Osteoblast (primary cell): ENCODE measurements at regions not wholly inside any gene's neighbourhood (a gene's known extent, or its start where the extent isn't known, plus 50 kb on each side); places are given as distances from the start of the nearest gene placed in this dataset.

ENCODE experiments used
- DNase-seq: peaks from one replicate; pipeline ENCODE4 v3.0.0; 2011; ENCODE audit warnings: low spot score, mixed read lengths; ENCODE audit not compliant: insufficient read length; ENCODE audit errors: missing footprints
- H2AFZ ChIP-seq: 2 replicates; pipeline ENCODE4 v1.6.0; 2011; ENCODE audit warnings: mild to moderate bottlenecking, low read length
- H3K27ac ChIP-seq: 2 replicates; pipeline ENCODE4 v1.5.1; 2011; ENCODE audit warnings: mild to moderate bottlenecking, low read depth, low read length, moderate library complexity
- H3K27me3 ChIP-seq: 2 replicates; pipeline ENCODE4 v1.6.0; 2012; ENCODE audit warnings: mild to moderate bottlenecking, control low read depth, inconsistent platforms, low read length, moderate library complexity; ENCODE audit not compliant: insufficient read depth
- H3K36me3 ChIP-seq: 2 replicates; pipeline ENCODE4 v1.5.1; 2011; ENCODE audit warnings: mild to moderate bottlenecking, low read length, control low read depth, moderate library complexity; ENCODE audit not compliant: insufficient read depth
- H3K4me1 ChIP-seq: 2 replicates; pipeline ENCODE4 v1.5.1; 2011; ENCODE audit warnings: mild to moderate bottlenecking, low read length, control low read depth, moderate library complexity; ENCODE audit not compliant: insufficient read depth
- H3K4me2 ChIP-seq: 2 replicates; pipeline ENCODE4 v1.6.0; 2011; ENCODE audit warnings: mild to moderate bottlenecking, low read length; ENCODE audit not compliant: insufficient read depth
- H3K4me3 ChIP-seq: fragments of 200-600 bp; sonication (generic); 3 replicates; pipeline ENCODE4 v1.5.1; 2012; ENCODE audit warnings: mild to moderate bottlenecking, low read length, inconsistent platforms; ENCODE audit not compliant: insufficient read depth
- H3K79me2 ChIP-seq: 2 replicates; pipeline ENCODE4 v1.6.0; 2012; ENCODE audit warnings: mild to moderate bottlenecking, low read length, control low read depth, inconsistent platforms; ENCODE audit not compliant: insufficient read depth
- H3K9me3 ChIP-seq: 2 replicates; pipeline ENCODE4 v1.5.1; 2011; ENCODE audit warnings: low read depth, low read length, control low read depth
- H4K20me1 ChIP-seq: 2 replicates; pipeline ENCODE4 v1.6.0; 2012; ENCODE audit warnings: mild to moderate bottlenecking, low read length, control low read depth; ENCODE audit not compliant: insufficient read depth
- TF ChIP-seq, protein P1 (sequence below): IDR thresholded peaks from 2 replicates; pipeline ENCODE4 v1.5.1; 2011; ENCODE audit warnings: mild to moderate bottlenecking, low read depth, low read length, moderate library complexity; ENCODE audit errors: extremely low read depth

DNA sequence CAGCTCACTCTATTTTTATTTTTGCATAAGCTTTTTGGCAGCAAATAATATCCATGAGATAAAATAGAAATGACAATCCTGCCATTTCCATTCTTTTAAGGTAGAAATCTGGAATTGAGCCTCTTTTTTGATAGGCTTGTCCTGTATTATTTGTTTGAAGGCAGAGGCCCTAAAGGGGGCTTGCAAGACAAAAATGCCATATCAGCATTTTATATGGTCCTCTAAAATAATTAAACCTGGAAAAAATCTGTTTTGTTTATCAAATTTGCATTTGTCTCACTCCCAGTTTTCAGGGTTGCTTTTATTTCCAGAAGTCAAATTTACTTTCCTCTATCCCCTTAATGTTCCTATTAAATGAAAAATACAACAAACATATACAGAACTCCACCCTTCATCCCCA is 134.9 kb upstream of the GAP43 start:
- no peaks in the 10 kb centered on the region for H3K9me3 ChIP-seq
- no peaks in the 10 kb centered on the region for H4K20me1 ChIP-seq
- H3K27ac ChIP-seq = no peak overlapping the region
- H3K4me3 ChIP-seq = no peak overlapping the region
- no peak overlapping the region for H3K4me2 ChIP-seq
- no peaks in the 10 kb centered on the region for H3K27me3 ChIP-seq
- H3K4me1 ChIP-seq = no peaks in the 10 kb centered on the region
- H2AFZ ChIP-seq = no peak overlapping the region
- no peaks in the 10 kb centered on the region for H3K36me3 ChIP-seq
- no peaks in the 10 kb centered on the region for H3K79me2 ChIP-seq
- TF ChIP-seq, protein P1, sequence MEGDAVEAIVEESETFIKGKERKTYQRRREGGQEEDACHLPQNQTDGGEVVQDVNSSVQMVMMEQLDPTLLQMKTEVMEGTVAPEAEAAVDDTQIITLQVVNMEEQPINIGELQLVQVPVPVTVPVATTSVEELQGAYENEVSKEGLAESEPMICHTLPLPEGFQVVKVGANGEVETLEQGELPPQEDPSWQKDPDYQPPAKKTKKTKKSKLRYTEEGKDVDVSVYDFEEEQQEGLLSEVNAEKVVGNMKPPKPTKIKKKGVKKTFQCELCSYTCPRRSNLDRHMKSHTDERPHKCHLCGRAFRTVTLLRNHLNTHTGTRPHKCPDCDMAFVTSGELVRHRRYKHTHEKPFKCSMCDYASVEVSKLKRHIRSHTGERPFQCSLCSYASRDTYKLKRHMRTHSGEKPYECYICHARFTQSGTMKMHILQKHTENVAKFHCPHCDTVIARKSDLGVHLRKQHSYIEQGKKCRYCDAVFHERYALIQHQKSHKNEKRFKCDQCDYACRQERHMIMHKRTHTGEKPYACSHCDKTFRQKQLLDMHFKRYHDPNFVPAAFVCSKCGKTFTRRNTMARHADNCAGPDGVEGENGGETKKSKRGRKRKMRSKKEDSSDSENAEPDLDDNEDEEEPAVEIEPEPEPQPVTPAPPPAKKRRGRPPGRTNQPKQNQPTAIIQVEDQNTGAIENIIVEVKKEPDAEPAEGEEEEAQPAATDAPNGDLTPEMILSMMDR = no peak
- no peak for DNase-seq

DNA sequence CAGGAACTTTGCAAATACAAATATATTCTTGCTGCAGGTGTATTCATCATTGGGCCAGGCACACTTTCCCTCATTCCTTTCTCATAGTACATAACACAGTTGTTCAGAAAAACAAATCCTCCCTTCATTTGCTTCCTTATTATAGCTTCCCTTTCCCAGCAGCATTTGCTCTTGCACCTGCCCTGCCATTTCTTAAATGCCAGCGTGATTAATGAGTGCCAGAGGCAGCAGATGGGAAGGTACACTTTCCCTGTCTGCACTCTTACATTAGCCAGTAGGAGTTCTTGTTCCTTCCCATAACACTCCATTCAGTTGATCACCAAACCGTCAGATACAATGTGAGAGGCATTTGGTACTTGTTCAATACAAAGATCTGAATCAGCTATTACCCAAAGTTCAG is 128.5 kb upstream of the GAP43 start:
- no peak for DNase-seq
- TF ChIP-seq, protein P1 = no peak
- no peak overlapping the region for H2AFZ ChIP-seq
- no peaks in the 10 kb centered on the region for H3K36me3 ChIP-seq
- no peak overlapping the region for H3K27ac ChIP-seq
- no peaks in the 10 kb centered on the region for H3K79me2 ChIP-seq
- no peaks in the 10 kb centered on the region for H3K4me1 ChIP-seq
- no peaks in the 10 kb centered on the region for H3K9me3 ChIP-seq
- no peak overlapping the region for H3K4me2 ChIP-seq
- H3K4me3 ChIP-seq = no peak overlapping the region
- no peaks in the 10 kb centered on the region for H4K20me1 ChIP-seq
- no peaks in the 10 kb centered on the region for H3K27me3 ChIP-seq

DNA sequence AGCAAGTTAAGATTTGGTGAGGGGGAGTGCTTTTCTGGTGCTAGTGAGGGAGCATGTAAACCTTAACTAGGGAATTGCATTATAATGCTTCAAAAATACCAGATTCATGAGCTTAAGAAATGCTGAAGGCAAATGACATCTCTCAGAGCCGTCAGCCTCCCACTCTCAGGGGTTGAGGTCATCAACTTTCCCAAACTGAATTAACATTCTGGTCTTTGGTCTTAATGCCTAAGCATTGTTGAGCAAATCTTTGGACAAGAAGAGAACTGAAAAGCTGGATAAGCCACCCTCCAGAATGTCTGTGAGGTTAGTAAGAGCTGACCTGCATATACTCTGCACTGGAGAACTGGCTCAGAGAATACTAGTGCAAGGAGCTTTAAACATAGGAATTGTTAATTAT is 124.9 kb upstream of the GAP43 start:
- DNase-seq = no peak
- no peak overlapping the region for H2AFZ ChIP-seq
- no peak overlapping the region for H3K27ac ChIP-seq
- no peak overlapping the region for H3K4me2 ChIP-seq
- TF ChIP-seq, protein P1 = no peak
- no peaks in the 10 kb centered on the region for H3K36me3 ChIP-seq
- H3K9me3 ChIP-seq = no peaks in the 10 kb centered on the region
- H3K4me1 ChIP-seq = no peaks in the 10 kb centered on the region
- no peaks in the 10 kb centered on the region for H3K79me2 ChIP-seq
- no peaks in the 10 kb centered on the region for H3K27me3 ChIP-seq
- H4K20me1 ChIP-seq = no peaks in the 10 kb centered on the region
- no peak overlapping the region for H3K4me3 ChIP-seq

DNA sequence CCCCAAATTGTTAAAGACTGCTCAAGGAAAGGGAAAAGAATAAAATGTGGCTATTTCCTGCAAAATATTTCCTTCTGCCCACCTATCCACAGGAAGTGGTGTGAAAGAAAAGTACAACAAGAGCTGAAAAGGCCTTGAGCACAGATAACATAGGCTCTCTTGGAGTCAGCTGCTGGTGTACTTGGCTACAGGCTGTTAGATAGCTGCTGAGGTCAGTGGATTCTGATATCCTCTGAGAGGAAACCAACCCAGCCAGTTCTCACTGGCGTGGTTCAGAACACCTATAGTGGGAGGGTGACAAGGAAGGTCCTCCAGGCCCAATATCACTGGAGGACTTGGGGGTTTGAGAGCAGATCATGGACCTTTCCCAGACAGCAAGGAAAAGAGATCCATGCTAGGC is 124.4 kb upstream of the GAP43 start:
- no peak overlapping the region for H3K4me2 ChIP-seq
- H3K4me1 ChIP-seq = no peaks in the 10 kb centered on the region
- H3K36me3 ChIP-seq = no peaks in the 10 kb centered on the region
- no peaks in the 10 kb centered on the region for H3K79me2 ChIP-seq
- TF ChIP-seq, protein P1 = no peak
- no peak for DNase-seq
- H3K4me3 ChIP-seq = no peak overlapping the region
- H2AFZ ChIP-seq = no peak overlapping the region
- no peaks in the 10 kb centered on the region for H4K20me1 ChIP-seq
- no peaks in the 10 kb centered on the region for H3K27me3 ChIP-seq
- H3K27ac ChIP-seq = no peak overlapping the region
- H3K9me3 ChIP-seq = no peaks in the 10 kb centered on the region
